Stimulated activated naive B cell treated with anti-CD40 and anti-IgM and Interleukin-4, amounts not matched to agents 10 μg/mL and 1 μg/mL and 100 μg/mL, for 72 hours (primary cell): ENCODE measurements at regions not wholly inside any gene's neighbourhood (a gene's known extent, or its start where the extent isn't known, plus 50 kb on each side); places are given as distances from the start of the nearest gene placed in this dataset.
"Not testable (repeated sequence)": the region's sequence is repeated elsewhere in the genome, so short reads cannot be mapped to it uniquely, and the experiment has no call there.

ENCODE experiments used
- ATAC-seq, 2 donors: fragments of 150-1000 bp; cut with Tn5 transposase; replicated peaks; 2 replicates each; pipeline ENCODE4 v1.10.0; 2021; ENCODE audit warnings: moderate library complexity in 1 of 2
- DNase-seq: peaks from one replicate; pipeline ENCODE4 v3.0.0; 2021
- H3K27ac Mint-ChIP-seq: one replicate; pipeline ENCODE4 v1.8.0; 2022; ENCODE audit warnings: mild to moderate bottlenecking, mixed read lengths
- H3K27me3 Mint-ChIP-seq, 2 donors: one replicate each; pipeline ENCODE4 v1.8.0; 2022; ENCODE audit warnings: mixed read lengths in 2 of 2
- H3K36me3 Mint-ChIP-seq, 2 donors: one replicate each; pipeline ENCODE4 v1.8.0; 2022; ENCODE audit warnings: mixed read lengths in 2 of 2, mild to moderate bottlenecking in 1 of 2
- H3K4me1 Mint-ChIP-seq, 2 donors: one replicate each; pipeline ENCODE4 v1.8.0; 2022; ENCODE audit warnings: mixed read lengths in 2 of 2, mild to moderate bottlenecking in 1 of 2
- H3K4me3 Mint-ChIP-seq, 2 donors: one replicate each; pipeline ENCODE4 v1.8.0; 2022; ENCODE audit warnings: mild to moderate bottlenecking in 2 of 2, mixed read lengths in 2 of 2, moderate library complexity in 1 of 2
- H3K9me3 Mint-ChIP-seq, 2 donors: one replicate each; pipeline ENCODE4 v1.8.0; 2022; ENCODE audit warnings: mixed read lengths in 2 of 2, mild to moderate bottlenecking in 1 of 2

GRCh38 chr1:72394457-72394856, 112.1 kb upstream of the NEGR1 start:
- peaks cover 0 to 2% of the 10 kb centered on the region in 2 donors for H3K36me3 Mint-ChIP-seq
- H3K27ac Mint-ChIP-seq, result no peak overlapping the region
- H3K27me3 Mint-ChIP-seq, result no peaks in the 10 kb centered on the region
- no peaks in the 10 kb centered on the region for H3K4me1 Mint-ChIP-seq
- no peak overlapping the region for H3K4me3 Mint-ChIP-seq
- DNase-seq (no peak), ATAC-seq (no peak)
- peaks cover 1 to 4% of the 10 kb centered on the region in 2 donors for H3K9me3 Mint-ChIP-seq

- no peaks in the 10 kb centered on the region for H3K36me3 Mint-ChIP-seq
- DNase-seq, result no peak
- H3K4me1 Mint-ChIP-seq, result no peaks in the 10 kb centered on the region
- H3K4me3 Mint-ChIP-seq, result no peak overlapping the region
- H3K27me3 Mint-ChIP-seq, result no peaks in the 10 kb centered on the region
- H3K9me3 Mint-ChIP-seq, result peaks cover 0 to 2% of the 10 kb centered on the region in 2 donors
- no peak for ATAC-seq
- no peak overlapping the region for H3K27ac Mint-ChIP-seq
Observed at GRCh38 chr1:72379072-72379471, 96.7 kb upstream of the NEGR1 start.

GRCh38 chr1:72375226-72375625, 92.9 kb upstream of the NEGR1 start:
- H3K4me1 Mint-ChIP-seq, result peaks cover under 1 to 3% of the 10 kb centered on the region in 2 donors
- H3K36me3 Mint-ChIP-seq, result no peaks in the 10 kb centered on the region
- H3K27me3 Mint-ChIP-seq, result no peaks in the 10 kb centered on the region
- no peak overlapping the region for H3K4me3 Mint-ChIP-seq
- DNase-seq (no peak), ATAC-seq (no peak)
- no peak overlapping the region for H3K27ac Mint-ChIP-seq
- peaks cover 0 to 4% of the 10 kb centered on the region in 2 donors for H3K9me3 Mint-ChIP-seq

DNA sequence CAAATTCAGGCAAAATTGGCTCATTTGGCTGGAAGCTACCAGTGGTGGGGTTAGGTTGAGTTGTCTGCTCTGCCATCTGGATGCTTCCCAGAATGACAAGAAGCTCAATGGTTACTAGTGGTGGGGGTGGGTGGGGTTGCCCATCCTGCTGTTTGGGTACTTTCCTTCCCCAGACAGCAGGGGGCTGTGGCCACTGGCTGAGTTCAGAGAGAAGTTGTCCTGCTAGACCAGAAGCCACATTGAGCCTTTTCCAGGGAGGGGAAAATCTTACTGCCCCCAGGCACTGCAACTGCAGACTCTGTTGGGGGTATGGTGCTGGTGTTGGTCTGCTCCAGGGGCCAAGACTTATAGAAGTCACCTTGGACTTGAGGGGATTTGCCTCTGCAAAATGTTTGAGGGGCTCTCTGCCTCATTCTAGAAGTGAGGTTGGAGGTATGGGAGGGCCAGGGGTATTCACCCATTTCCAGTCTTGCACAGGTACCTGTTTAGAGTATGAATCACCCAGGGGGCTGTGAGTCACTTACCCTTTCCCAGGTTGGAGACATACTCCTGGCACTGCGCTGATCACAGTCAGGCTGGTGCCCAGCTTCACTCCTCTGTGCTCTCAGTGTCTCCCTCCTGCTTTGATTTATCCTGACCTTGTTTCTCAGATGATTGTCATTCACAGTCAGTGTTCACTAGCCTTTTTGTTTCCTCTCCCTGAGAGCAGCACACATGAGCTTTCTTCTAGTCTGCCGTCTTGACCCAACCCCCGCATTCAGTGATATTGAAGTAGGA, 89.1 kb upstream of the NEGR1 start:
- Mint-ChIP-seq H3K27ac (no peak overlapping the region), H3K9me3 (peaks cover 0 to 3% of the 10 kb centered on the region in 2 donors), H3K36me3 (no peaks in the 10 kb centered on the region), H3K4me1 (peaks cover 6 to 18% of the 10 kb centered on the region in 2 donors), H3K27me3 (no peaks in the 10 kb centered on the region), H3K4me3 (no peak overlapping the region)
- ATAC-seq, result no peak
- DNase-seq, result no peak

DNA sequence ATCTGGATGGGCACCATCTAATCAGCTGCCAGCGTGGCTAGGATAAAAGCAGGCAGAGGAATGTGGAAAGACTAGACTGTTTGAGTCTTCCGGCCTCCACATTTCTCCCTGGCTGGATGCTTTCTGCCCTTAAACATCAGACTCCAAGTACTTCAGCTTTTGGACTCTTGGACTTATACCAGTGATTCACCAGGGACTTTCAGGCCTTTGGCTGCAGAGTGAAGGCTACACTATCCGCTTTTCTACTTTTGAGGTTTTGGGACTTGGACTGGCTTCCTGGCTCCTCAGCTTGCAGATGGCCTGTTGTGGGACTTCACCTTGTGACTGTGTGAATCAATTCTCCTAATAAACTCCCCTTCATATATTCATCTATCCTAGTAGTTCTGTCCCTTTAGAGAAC, 88.5 kb upstream of the NEGR1 start:
- not testable (repeated sequence) for H3K27me3 Mint-ChIP-seq, H3K9me3 Mint-ChIP-seq, H3K36me3 Mint-ChIP-seq, H3K27ac Mint-ChIP-seq, DNase-seq, ATAC-seq, H3K4me3 Mint-ChIP-seq
- H3K4me1 Mint-ChIP-seq, result peaks cover 6 to 18% of the 10 kb centered on the region in 2 donors

GRCh38 chr1:72369069-72369757, 86.9 kb upstream of the NEGR1 start:
- DNase-seq (no peak), ATAC-seq (no peak)
- H3K27ac Mint-ChIP-seq, result no peak overlapping the region
- no peaks in the 10 kb centered on the region for H3K36me3 Mint-ChIP-seq
- H3K9me3 Mint-ChIP-seq, result peaks cover 0 to 3% of the 10 kb centered on the region in 2 donors
- no peak overlapping the region for H3K4me3 Mint-ChIP-seq
- no peaks in the 10 kb centered on the region for H3K27me3 Mint-ChIP-seq
- peaks cover 6 to 18% of the 10 kb centered on the region in 2 donors for H3K4me1 Mint-ChIP-seq

DNA sequence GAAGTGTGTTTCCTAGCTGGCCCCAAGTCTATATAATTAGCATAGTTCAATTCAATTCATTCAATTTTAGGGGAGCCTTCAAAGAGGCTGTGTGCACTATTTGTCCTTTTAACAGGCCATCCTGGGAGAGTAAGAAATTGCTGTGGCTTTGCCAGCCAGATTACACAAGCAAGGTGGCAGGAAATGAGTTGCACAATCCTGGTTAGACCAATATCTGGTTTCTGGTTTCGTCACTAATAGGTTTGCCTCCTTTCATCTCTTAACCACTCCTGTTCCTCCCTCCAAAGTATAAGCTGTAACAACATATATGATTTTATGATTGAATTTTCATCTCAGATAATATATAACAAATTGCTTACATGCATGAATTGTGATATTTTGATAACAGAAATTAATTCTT, 84.1 kb upstream of the NEGR1 start:
- Mint-ChIP-seq H3K36me3 (no peaks in the 10 kb centered on the region), H3K4me1 (peaks cover 6 to 18% of the 10 kb centered on the region in 2 donors), H3K27ac (no peak overlapping the region), H3K4me3 (no peak overlapping the region), H3K9me3 (peaks cover 0 to 3% of the 10 kb centered on the region in 2 donors), H3K27me3 (no peaks in the 10 kb centered on the region)
- DNase-seq (no peak), ATAC-seq (no peak)

GRCh38 chr1:72365693-72366092, 83.4 kb upstream of the NEGR1 start:
- H3K27ac Mint-ChIP-seq, result no peak overlapping the region
- no peaks in the 10 kb centered on the region for H3K36me3 Mint-ChIP-seq
- DNase-seq (no peak), ATAC-seq (no peak)
- H3K4me1 Mint-ChIP-seq, result peaks cover 6 to 18% of the 10 kb centered on the region in 2 donors
- H3K27me3 Mint-ChIP-seq, result no peaks in the 10 kb centered on the region
- H3K4me3 Mint-ChIP-seq, result no peak overlapping the region
- H3K9me3 Mint-ChIP-seq, result peaks cover 0 to 3% of the 10 kb centered on the region in 2 donors

- Mint-ChIP-seq H3K27me3 (no peaks in the 10 kb centered on the region), H3K36me3 (no peaks in the 10 kb centered on the region), H3K4me3 (no peak overlapping the region), H3K9me3 (no peaks in the 10 kb centered on the region), H3K4me1 (no peaks in the 10 kb centered on the region), H3K27ac (no peak overlapping the region)
- ATAC-seq (no peak), DNase-seq (no peak)
Observed at GRCh38 chr1:72362538-72362937, 80.2 kb upstream of the NEGR1 start.

- no peaks in the 10 kb centered on the region for H3K27me3 Mint-ChIP-seq
- no peaks in the 10 kb centered on the region for H3K4me1 Mint-ChIP-seq
- H3K9me3 Mint-ChIP-seq, result no peaks in the 10 kb centered on the region
- DNase-seq (no peak), ATAC-seq (no peak)
- no peaks in the 10 kb centered on the region for H3K36me3 Mint-ChIP-seq
- no peak overlapping the region for H3K4me3 Mint-ChIP-seq
- no peak overlapping the region for H3K27ac Mint-ChIP-seq
Observed at GRCh38 chr1:72357411-72357810, 75.1 kb upstream of the NEGR1 start.

DNA sequence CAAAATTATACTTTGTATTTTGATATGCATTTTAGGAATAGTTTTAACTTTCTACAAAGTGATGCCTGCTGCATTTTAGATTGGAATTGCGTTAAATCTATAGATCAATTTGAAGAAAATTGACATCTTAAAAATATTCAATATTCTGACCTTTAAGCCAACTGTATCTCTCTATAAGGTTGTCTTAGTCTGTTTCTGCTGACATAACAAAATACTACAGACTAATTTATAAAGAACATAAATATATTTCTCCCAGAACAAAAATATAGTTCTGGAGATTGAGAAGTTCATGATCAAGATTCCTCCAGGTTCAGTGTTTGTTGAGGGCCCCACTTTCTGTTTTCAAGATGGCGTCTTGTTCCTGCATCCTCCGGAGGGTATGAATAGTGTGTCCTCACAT, 73.6 kb upstream of the NEGR1 start:
- DNase-seq (no peak), ATAC-seq (no peak)
- Mint-ChIP-seq H3K4me3 (no peak overlapping the region), H3K36me3 (no peaks in the 10 kb centered on the region), H3K4me1 (no peaks in the 10 kb centered on the region), H3K27me3 (no peaks in the 10 kb centered on the region), H3K27ac (no peak overlapping the region), H3K9me3 (no peaks in the 10 kb centered on the region)

DNA sequence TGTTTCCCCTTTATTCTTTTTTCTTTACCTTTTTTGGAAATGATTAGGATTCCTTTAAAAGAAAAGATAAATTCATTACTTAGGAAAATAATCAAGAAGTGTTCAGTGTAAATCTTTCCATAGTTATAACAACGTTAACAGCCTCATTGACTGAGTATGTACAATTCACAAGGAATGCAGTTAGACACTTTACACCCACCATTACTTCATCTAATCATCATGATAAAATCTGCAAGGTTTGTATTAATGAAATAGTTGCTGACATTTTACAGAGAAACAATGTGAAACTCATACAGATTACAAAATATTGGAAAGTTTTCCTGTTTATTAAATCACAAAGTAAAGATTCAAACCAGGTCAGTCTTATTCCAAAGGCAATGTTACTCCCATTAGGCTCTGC, 59.3 kb upstream of the NEGR1 start:
- DNase-seq (no peak), ATAC-seq (no peak)
- no peaks in the 10 kb centered on the region for H3K4me1 Mint-ChIP-seq
- no peaks in the 10 kb centered on the region for H3K9me3 Mint-ChIP-seq
- no peak overlapping the region for H3K4me3 Mint-ChIP-seq
- no peaks in the 10 kb centered on the region for H3K27me3 Mint-ChIP-seq
- no peaks in the 10 kb centered on the region for H3K36me3 Mint-ChIP-seq
- H3K27ac Mint-ChIP-seq, result no peak overlapping the region

DNA sequence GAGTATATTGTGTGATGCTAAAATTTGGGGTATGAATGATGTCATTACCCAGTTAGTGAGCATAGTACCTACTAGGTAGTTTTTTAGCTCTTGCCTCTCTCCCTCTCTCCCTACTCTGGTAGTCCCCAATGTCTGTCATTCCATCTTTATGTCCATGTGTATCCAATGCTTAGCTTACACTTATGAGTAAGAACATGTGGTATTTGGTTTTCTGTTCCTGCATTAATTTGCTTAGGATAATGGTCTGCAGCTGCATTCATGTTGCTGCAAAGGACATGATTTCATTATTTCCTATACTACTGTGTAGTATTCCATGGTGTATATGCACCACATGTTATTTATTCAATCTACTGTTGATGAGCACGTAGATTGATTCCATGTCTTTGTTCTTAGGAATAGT, 54.4 kb upstream of the NEGR1 start:
- ATAC-seq, result no peak

More for the DNA sequence above, 54.4 kb upstream of the NEGR1 start:
- H3K27ac Mint-ChIP-seq, result no peak overlapping the region
- no peaks in the 10 kb centered on the region for H3K9me3 Mint-ChIP-seq
- no peaks in the 10 kb centered on the region for H3K36me3 Mint-ChIP-seq
- DNase-seq, result no peak
- no peaks in the 10 kb centered on the region for H3K4me1 Mint-ChIP-seq
- no peak overlapping the region for H3K4me3 Mint-ChIP-seq
- no peaks in the 10 kb centered on the region for H3K27me3 Mint-ChIP-seq
